ENCODE measurements at regions not wholly inside any gene's neighbourhood (a gene's known extent, or its start where the extent isn't known, plus 50 kb on each side); places are given as distances from the start of the nearest gene placed in this dataset.

DNA sequence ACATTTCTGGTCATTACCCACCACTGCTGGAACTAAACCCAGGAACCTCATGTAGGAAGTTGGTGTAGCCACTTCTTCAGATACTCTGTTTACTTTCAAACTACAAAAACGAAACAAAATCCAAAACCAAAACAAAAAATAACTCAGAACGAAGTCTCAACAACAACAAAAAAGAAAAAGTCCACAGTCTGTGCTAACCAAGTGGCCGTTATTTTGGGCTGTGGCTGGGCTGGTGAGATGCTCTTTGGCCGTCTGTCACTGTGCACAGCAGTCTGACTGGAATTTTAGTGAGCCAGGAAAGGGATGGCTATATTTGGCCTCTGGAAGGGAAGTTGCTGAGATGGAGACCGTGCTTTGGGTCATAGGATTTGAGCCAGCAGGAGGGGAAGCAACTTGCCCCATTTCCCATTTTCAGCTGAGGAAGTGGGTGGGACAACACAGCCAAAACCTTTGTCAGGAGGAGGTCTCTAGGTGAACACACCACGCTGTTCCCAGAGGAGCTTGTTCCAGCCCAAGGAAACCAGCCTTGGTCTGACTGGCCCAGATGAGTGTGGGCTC, 334.1 kb downstream of the ZSWIM6 start:
- Histone ChIP-seq H3K4me1 (ENCODE audit: low read depth) (no peaks in the 10 kb centered on the region), H3K27ac (no peak overlapping the region), H3K27me3 (no peaks in the 10 kb centered on the region), H3K4me3 (no peak overlapping the region), H3K36me3 (no peaks in the 10 kb centered on the region), H3K9me3 (ENCODE audit: low read depth) (no peaks in the 10 kb centered on the region)
- no peak for DNase-seq (ENCODE audit: low read depth in 1 of 2, low spot score in 1 of 2)
- TF ChIP-seq, protein P1, sequence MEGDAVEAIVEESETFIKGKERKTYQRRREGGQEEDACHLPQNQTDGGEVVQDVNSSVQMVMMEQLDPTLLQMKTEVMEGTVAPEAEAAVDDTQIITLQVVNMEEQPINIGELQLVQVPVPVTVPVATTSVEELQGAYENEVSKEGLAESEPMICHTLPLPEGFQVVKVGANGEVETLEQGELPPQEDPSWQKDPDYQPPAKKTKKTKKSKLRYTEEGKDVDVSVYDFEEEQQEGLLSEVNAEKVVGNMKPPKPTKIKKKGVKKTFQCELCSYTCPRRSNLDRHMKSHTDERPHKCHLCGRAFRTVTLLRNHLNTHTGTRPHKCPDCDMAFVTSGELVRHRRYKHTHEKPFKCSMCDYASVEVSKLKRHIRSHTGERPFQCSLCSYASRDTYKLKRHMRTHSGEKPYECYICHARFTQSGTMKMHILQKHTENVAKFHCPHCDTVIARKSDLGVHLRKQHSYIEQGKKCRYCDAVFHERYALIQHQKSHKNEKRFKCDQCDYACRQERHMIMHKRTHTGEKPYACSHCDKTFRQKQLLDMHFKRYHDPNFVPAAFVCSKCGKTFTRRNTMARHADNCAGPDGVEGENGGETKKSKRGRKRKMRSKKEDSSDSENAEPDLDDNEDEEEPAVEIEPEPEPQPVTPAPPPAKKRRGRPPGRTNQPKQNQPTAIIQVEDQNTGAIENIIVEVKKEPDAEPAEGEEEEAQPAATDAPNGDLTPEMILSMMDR (IDR thresholded peaks at IDR 0.05; ENCODE audit: low read depth, low read length) = no peak

DNA sequence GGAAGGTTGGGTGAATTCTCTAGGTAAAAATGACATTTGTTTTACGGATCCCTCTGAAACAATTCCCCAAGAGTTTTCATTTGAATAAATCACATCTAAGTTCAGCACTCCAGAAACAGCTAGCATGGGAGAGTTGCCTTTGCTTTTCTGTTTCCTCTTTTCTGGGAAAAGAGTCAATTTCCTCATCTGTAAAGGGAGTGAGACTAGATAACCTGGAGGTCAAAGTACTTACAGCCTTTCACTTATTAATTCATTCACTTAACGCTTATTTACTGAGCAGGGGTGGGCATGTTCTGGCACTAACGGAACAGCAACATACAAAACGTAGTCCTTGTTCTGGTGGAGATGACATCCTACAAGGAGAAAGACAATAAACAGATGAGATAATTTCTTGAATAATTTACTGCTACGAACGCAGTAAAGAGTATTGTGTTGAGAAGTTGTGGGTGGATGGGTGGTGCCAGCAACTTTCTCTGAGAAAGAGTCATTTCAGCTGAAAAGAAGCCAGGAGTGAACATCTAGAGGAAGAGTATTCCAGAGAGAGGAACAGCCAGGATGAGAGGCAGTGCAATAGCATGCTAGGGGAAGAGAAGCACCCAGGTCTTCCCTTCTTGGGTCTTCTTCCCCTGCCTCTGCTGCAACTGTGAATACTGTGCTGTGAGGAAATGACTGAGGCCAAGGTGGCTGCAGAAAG, 335.6 kb downstream of the ZSWIM6 start:
- no peak overlapping the region for H3K4me3 ChIP-seq
- H3K4me1 ChIP-seq (ENCODE audit: low read depth) = no peaks in the 10 kb centered on the region
- TF ChIP-seq, protein P1 (IDR thresholded peaks at IDR 0.05; ENCODE audit: low read depth, low read length) = no peak

DNA sequence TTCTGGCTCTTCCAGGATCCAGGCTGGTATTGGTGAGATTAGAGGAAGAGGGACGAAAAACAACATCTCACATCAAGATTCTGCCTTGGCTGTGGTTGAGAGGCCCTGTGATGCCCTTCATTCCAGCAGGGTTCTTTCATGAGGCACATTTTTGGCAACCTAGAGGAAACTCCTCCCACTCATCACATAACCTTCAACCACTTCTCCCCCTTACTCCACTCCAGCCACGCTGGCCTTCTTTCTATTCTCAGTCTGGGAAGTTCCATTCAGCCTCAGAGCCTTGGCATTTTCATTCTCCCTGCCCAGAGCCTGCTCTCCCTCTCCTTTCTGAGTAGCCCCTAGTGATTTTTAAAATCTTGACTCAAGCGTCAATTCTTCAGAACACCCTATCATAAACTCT, 337.5 kb downstream of the ZSWIM6 start:
- Histone ChIP-seq H3K27me3 (no peaks in the 10 kb centered on the region), H3K4me3 (no peak overlapping the region), H3K36me3 (no peaks in the 10 kb centered on the region), H3K27ac (no peak overlapping the region), H3K9me3 (ENCODE audit: low read depth) (no peaks in the 10 kb centered on the region), H3K4me1 (ENCODE audit: low read depth) (no peaks in the 10 kb centered on the region)
- DNase-seq (ENCODE audit: low read depth in 1 of 2, low spot score in 1 of 2) = peak in 1 of 2 donors; percentile 29
- TF ChIP-seq, protein P1 (IDR thresholded peaks at IDR 0.05; ENCODE audit: low read depth, low read length) = no peak

More for the DNA sequence above, 335.6 kb downstream of the ZSWIM6 start:
- Histone ChIP-seq H3K9me3 (ENCODE audit: low read depth) (no peaks in the 10 kb centered on the region), H3K27me3 (no peaks in the 10 kb centered on the region), H3K36me3 (no peaks in the 10 kb centered on the region), H3K27ac (no peak overlapping the region)
- DNase-seq (ENCODE audit: low read depth in 1 of 2, low spot score in 1 of 2) = peak in 1 of 2 donors; percentile 26

DNA sequence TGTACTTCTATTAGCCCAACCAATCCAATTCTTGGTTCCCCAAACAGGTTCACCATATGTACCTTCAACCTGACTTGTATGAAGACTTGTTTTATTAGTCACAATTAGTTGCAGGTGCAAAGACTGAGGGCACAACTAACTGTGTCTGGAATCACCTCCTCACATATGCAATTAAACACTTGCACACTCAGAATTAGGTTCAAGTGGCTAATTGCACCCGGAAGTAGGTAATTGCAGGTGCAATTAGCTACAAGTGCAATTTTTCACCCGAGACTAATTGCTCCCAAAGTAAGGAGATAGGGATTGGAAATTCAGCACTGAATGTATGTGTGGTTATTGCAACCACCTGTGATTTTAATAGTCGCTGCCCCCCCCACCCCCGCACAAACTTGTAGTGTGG, 338.9 kb downstream of the ZSWIM6 start:
- Histone ChIP-seq H3K4me1 (ENCODE audit: low read depth) (no peaks in the 10 kb centered on the region), H3K36me3 (no peaks in the 10 kb centered on the region), H3K27me3 (no peaks in the 10 kb centered on the region), H3K9me3 (ENCODE audit: low read depth) (no peaks in the 10 kb centered on the region), H3K27ac (no peak overlapping the region), H3K4me3 (no peak overlapping the region)
- no peak for DNase-seq (ENCODE audit: low read depth in 1 of 2, low spot score in 1 of 2)
- TF ChIP-seq, protein P1 (IDR thresholded peaks at IDR 0.05; ENCODE audit: low read depth, low read length) = no peak

DNA sequence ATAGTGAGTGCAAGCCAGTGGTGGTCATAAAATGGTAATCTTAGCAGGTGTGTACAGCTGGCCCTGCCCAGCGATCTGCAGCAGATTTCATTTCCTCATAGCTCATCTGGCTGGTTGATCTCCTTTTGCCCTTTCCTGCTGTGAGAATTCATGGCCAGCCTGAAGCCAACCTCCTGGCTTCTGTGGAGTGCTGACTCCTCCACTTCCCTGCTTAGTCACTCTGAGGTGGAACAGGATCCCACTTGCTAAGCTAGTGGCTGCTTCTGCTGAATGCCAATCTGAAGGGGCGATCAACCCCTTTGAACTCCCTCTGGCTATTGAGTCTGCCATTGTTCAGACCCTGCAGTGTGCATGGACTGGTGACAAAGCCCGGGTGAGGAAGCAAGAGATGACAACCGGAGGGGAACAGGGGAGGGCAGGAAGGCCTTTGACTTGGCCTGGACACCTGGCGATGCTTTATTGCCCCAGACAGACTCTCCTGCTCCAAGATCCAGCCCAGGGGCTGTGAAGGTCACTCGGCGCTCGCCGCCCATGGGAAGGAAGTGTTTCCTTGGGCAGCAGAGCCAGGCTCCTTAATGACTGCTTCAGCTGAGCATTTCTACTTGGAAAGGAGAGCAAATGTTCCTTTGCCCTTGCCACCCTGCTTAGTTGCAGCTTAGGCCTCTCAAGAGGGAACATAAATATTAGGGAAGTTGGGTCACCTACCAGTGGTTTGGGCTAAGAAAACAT, 341.1 kb downstream of the ZSWIM6 start:
- Histone ChIP-seq H3K36me3 (no peaks in the 10 kb centered on the region), H3K4me1 (ENCODE audit: low read depth) (no peaks in the 10 kb centered on the region), H3K4me3 (no peak overlapping the region), H3K9me3 (ENCODE audit: low read depth) (no peaks in the 10 kb centered on the region), H3K27ac (no peak overlapping the region), H3K27me3 (no peaks in the 10 kb centered on the region)
- TF ChIP-seq, protein P1 (IDR thresholded peaks at IDR 0.05; ENCODE audit: low read depth, low read length) = no peak
- DNase-seq (ENCODE audit: low read depth in 1 of 2, low spot score in 1 of 2) = no peak

Data from cardiac muscle cell (in vitro differentiated cells and primary cell).